LoVo (cell line): ENCODE measurements at regions not wholly inside any gene's neighbourhood (a gene's known extent, or its start where the extent isn't known, plus 50 kb on each side); places are given as distances from the start of the nearest gene placed in this dataset.
"Not testable (repeated sequence)": the region's sequence is repeated elsewhere in the genome, so short reads cannot be mapped to it uniquely, and the experiment has no call there.

Experiments used
- DNase-seq: peaks from one replicate; pipeline ENCODE4 v3.0.0-alpha.2; 2016; ENCODE audit warnings: low spot score

- no peak for DNase-seq
These were observed 414.1 kb downstream of the BRD1 start for GRCh38 chr22:49413551-49413950.

- DNase-seq, result no peak
These were observed 414.5 kb downstream of the BRD1 start for GRCh38 chr22:49413146-49413545.

GRCh38 chr22:49412236-49412635 lies 415.4 kb downstream of the BRD1 start:
- no peak for DNase-seq

- no peak for DNase-seq
These were observed 416.4 kb downstream of the BRD1 start for GRCh38 chr22:49411236-49411635.

GRCh38 chr22:49408102-49408836 lies 419.4 kb downstream of the BRD1 start:
- no peak for DNase-seq

- DNase-seq, result no peak
These were observed 420.6 kb downstream of the BRD1 start for GRCh38 chr22:49406879-49407587.

GRCh38 chr22:49406047-49406650 lies 421.5 kb downstream of the BRD1 start:
- DNase-seq, result no peak

GRCh38 chr22:49405590-49405989 lies 422.1 kb downstream of the BRD1 start:
- no peak for DNase-seq

- DNase-seq, result no peak
These were observed 423.0 kb downstream of the BRD1 start for GRCh38 chr22:49404576-49405241.

- no peak for DNase-seq
These were observed 423.7 kb downstream of the BRD1 start for GRCh38 chr22:49404020-49404419.

GRCh38 chr22:49403102-49403501 lies 424.6 kb downstream of the BRD1 start:
- DNase-seq, result no peak

GRCh38 chr22:49402169-49402568 lies 425.5 kb downstream of the BRD1 start:
- DNase-seq, result no peak

- no peak for DNase-seq
These were observed 426.6 kb downstream of the BRD1 start for GRCh38 chr22:49400941-49401598.

- DNase-seq, result no peak
These were observed 427.3 kb downstream of the BRD1 start for GRCh38 chr22:49400136-49400940.

GRCh38 chr22:49398646-49399045 lies 429.0 kb downstream of the BRD1 start:
- no peak for DNase-seq

- DNase-seq, result no peak
These were observed 429.6 kb downstream of the BRD1 start for GRCh38 chr22:49398115-49398514.

GRCh38 chr22:49396817-49397216 lies 430.9 kb downstream of the BRD1 start:
- DNase-seq, result no peak

GRCh38 chr22:49395617-49396016 lies 432.1 kb downstream of the BRD1 start:
- no peak for DNase-seq

GRCh38 chr22:49395062-49395461 lies 432.6 kb downstream of the BRD1 start:
- not testable (repeated sequence) for DNase-seq

GRCh38 chr22:49394116-49394785 lies 433.4 kb downstream of the BRD1 start:
- no peak for DNase-seq

- no peak for DNase-seq
These were observed 434.1 kb downstream of the BRD1 start for GRCh38 chr22:49393526-49393925.
